ENCODE measurements at regions not wholly inside any gene's neighbourhood (a gene's known extent, or its start where the extent isn't known, plus 50 kb on each side); places are given as distances from the start of the nearest gene placed in this dataset.

- ChIA-PET POLR2A (ENCODE audit: low non-redundant PET) (no interaction called here), CTCF (no interaction called here)
- no peak for TF ChIP-seq EZH2 (IDR thresholded peaks at IDR 0.05; ENCODE audit: borderline replicate concordance, low read depth, low read length, poor library complexity, severe bottlenecking)
- TF ChIP-seq, protein P1, sequence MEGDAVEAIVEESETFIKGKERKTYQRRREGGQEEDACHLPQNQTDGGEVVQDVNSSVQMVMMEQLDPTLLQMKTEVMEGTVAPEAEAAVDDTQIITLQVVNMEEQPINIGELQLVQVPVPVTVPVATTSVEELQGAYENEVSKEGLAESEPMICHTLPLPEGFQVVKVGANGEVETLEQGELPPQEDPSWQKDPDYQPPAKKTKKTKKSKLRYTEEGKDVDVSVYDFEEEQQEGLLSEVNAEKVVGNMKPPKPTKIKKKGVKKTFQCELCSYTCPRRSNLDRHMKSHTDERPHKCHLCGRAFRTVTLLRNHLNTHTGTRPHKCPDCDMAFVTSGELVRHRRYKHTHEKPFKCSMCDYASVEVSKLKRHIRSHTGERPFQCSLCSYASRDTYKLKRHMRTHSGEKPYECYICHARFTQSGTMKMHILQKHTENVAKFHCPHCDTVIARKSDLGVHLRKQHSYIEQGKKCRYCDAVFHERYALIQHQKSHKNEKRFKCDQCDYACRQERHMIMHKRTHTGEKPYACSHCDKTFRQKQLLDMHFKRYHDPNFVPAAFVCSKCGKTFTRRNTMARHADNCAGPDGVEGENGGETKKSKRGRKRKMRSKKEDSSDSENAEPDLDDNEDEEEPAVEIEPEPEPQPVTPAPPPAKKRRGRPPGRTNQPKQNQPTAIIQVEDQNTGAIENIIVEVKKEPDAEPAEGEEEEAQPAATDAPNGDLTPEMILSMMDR (conservative IDR thresholded peaks at IDR 0.05; ENCODE audit: low read depth, low read length): no peak
- Histone ChIP-seq H3K9me3 (ENCODE audit: low read depth, low read length, poor library complexity, severe bottlenecking) (peaks cover 3% of the 10 kb centered on the region), H3K4me1 (ENCODE audit: insufficient read depth, low read length, poor library complexity, severe bottlenecking) (no peaks in the 10 kb centered on the region), H3K36me3 (ENCODE audit: insufficient read depth, low read length, poor library complexity, severe bottlenecking) (no peaks in the 10 kb centered on the region), H3K4me3 (ENCODE audit: low read depth, low read length, poor library complexity, severe bottlenecking) (no peak overlapping the region), H3K27ac (ENCODE audit: low read depth, low read length, poor library complexity, severe bottlenecking) (no peak overlapping the region), H3K27me3 (replicated peaks; ENCODE audit: insufficient read depth, low read depth, low read length, poor library complexity) (no peaks in the 10 kb centered on the region)
- intact Hi-C loops (cut with micrococcal nuclease; ENCODE audit: unreplicated experiment): no loop called here
- DNase-seq (ENCODE audit: low spot score): no peak
- no TSS peak for BruUV-seq (replicated peaks)
These were observed 133.6 kb upstream of the VCX2 start for GRCh38 chrX:8304668-8305067.

GRCh38 chrX:8305350-8305749, 134.3 kb upstream of the VCX2 start:
- Histone ChIP-seq H3K4me3 (ENCODE audit: low read depth, low read length, poor library complexity, severe bottlenecking) (no peak overlapping the region), H3K27ac (ENCODE audit: low read depth, low read length, poor library complexity, severe bottlenecking) (no peak overlapping the region), H3K36me3 (ENCODE audit: insufficient read depth, low read length, poor library complexity, severe bottlenecking) (no peaks in the 10 kb centered on the region), H3K9me3 (ENCODE audit: low read depth, low read length, poor library complexity, severe bottlenecking) (peaks cover 3% of the 10 kb centered on the region), H3K4me1 (ENCODE audit: insufficient read depth, low read length, poor library complexity, severe bottlenecking) (no peaks in the 10 kb centered on the region), H3K27me3 (replicated peaks; ENCODE audit: insufficient read depth, low read depth, low read length, poor library complexity) (no peaks in the 10 kb centered on the region)
- ChIA-PET CTCF (no interaction called here), POLR2A (ENCODE audit: low non-redundant PET) (no interaction called here)
- intact Hi-C loops (cut with micrococcal nuclease; ENCODE audit: unreplicated experiment): no loop called here
- no peak for DNase-seq (ENCODE audit: low spot score)
- TF ChIP-seq EZH2 (IDR thresholded peaks at IDR 0.05; ENCODE audit: borderline replicate concordance, low read depth, low read length, poor library complexity, severe bottlenecking): no peak
- TF ChIP-seq, protein P1 (conservative IDR thresholded peaks at IDR 0.05; ENCODE audit: low read depth, low read length): no peak
- no TSS peak for BruUV-seq (replicated peaks)

GRCh38 chrX:8306291-8306925, 135.3 kb upstream of the VCX2 start:
- intact Hi-C loops (cut with micrococcal nuclease; ENCODE audit: unreplicated experiment): no loop called here
- no peak for DNase-seq (ENCODE audit: low spot score)
- H3K4me3 ChIP-seq (ENCODE audit: low read depth, low read length, poor library complexity, severe bottlenecking): no peak overlapping the region
- no peaks in the 10 kb centered on the region for H3K9me3 ChIP-seq (ENCODE audit: low read depth, low read length, poor library complexity, severe bottlenecking)
- TF ChIP-seq, protein P1 (conservative IDR thresholded peaks at IDR 0.05; ENCODE audit: low read depth, low read length): no peak
- no peak for TF ChIP-seq EZH2 (IDR thresholded peaks at IDR 0.05; ENCODE audit: borderline replicate concordance, low read depth, low read length, poor library complexity, severe bottlenecking)
- no peaks in the 10 kb centered on the region for H3K4me1 ChIP-seq (ENCODE audit: insufficient read depth, low read length, poor library complexity, severe bottlenecking)
- POLR2A ChIA-PET (ENCODE audit: low non-redundant PET): no interaction called here
- no peaks in the 10 kb centered on the region for H3K27me3 ChIP-seq (replicated peaks; ENCODE audit: insufficient read depth, low read depth, low read length, poor library complexity)
- no peaks in the 10 kb centered on the region for H3K36me3 ChIP-seq (ENCODE audit: insufficient read depth, low read length, poor library complexity, severe bottlenecking)
- H3K27ac ChIP-seq (ENCODE audit: low read depth, low read length, poor library complexity, severe bottlenecking): no peak overlapping the region
- CTCF ChIA-PET: no interaction called here
- no TSS peak for BruUV-seq (replicated peaks)

Data from A673 (cell line).